ENCODE measurements at regions not wholly inside any gene's neighbourhood (a gene's known extent, or its start where the extent isn't known, plus 50 kb on each side); places are given as distances from the start of the nearest gene placed in this dataset.

DNA sequence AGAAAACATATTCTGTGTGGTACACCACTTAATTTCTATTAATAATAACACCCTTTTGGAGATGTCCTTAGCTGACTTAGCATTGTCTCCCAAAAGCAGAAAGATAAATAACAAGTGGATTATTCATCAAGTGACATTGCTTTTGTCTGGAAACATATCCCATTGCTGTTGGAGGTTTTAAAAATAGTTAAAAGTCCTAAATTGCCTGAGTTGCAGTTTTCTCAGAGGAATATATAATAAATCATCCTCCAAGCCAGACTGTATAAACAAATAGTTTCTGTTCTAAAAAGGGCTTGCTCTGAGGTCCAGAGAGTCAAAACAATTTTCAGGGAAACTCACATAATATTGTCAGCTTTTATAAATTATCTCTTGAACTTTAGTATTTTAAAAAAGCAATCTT, 60.4 kb upstream of the CD96 start:
- TF ChIP-seq CTCF (IDR thresholded peaks at IDR 0.05) (no peak), POLR2A (IDR thresholded peaks at IDR 0.05) (no peak), POLR2AphosphoS5 (IDR thresholded peaks at IDR 0.05) (no peak)

All from prostate gland (tissue), 2 donors.